Heart left ventricle (tissue), 16 donors: ENCODE measurements at regions not wholly inside any gene's neighbourhood (a gene's known extent, or its start where the extent isn't known, plus 50 kb on each side); places are given as distances from the start of the nearest gene placed in this dataset.

Experiments used
- ATAC-seq, 4 donors: fragments of 200-7000 bp; cut with Tn5 transposase; one replicate each; pipeline ENCODE4 v1.9.1; 2020 to 2022; ENCODE audit warnings: moderate library complexity in 4 of 4, mild to moderate bottlenecking in 3 of 4, moderate number of reproducible peaks in 1 of 4
- DNase-seq, 5 donors: peaks; one replicate each; pipeline ENCODE4 v3.0.0-alpha.2; 2020
- H3K27ac ChIP-seq, 12 donors: fragments of 200-600 bp; sonication (generic) in 4 of 12; one replicate each; pipeline versions ENCODE4 v1.5.0 to v1.8.0; 2016 to 2022; ENCODE audit warnings: mild to moderate bottlenecking in 2 of 12
- H3K27me3 ChIP-seq, 9 donors: fragments of 200-600 bp; sonication (generic) in 2 of 9; one replicate each; pipeline versions ENCODE4 v1.5.1 to v1.8.0; 2016 to 2022; ENCODE audit warnings: mild to moderate bottlenecking in 3 of 9
- H3K36me3 ChIP-seq, 9 donors: fragments of 200-600 bp; sonication (generic) in 2 of 9; one replicate each; pipeline versions ENCODE4 v1.5.0 to v1.8.0; 2018 to 2022; ENCODE audit warnings: mild to moderate bottlenecking in 2 of 9
- H3K4me1 ChIP-seq, 12 donors: fragments of 200-600 bp; sonication (generic) in 4 of 12; one replicate each; pipeline versions ENCODE4 v1.5.0 to v1.8.0; 2016 to 2022; ENCODE audit warnings: mild to moderate bottlenecking in 3 of 12
- H3K4me3 ChIP-seq, 12 donors: fragments of 200-600 bp; sonication (generic) in 4 of 12; one replicate each; pipeline versions ENCODE4 v1.5.0 to v1.8.0; 2017 to 2022; ENCODE audit warnings: mild to moderate bottlenecking in 9 of 12, moderate library complexity in 4 of 12
- H3K9me3 ChIP-seq, 12 donors: fragments of 200-600 bp; sonication (generic) in 4 of 12; one replicate each; pipeline versions ENCODE4 v1.5.0 to v1.8.0; 2016 to 2022; ENCODE audit warnings: mild to moderate bottlenecking in 1 of 12
- POLR2A ChIP-seq, 2 donors: fragments of 450-650 bp; IDR thresholded peaks; one replicate each; pipeline ENCODE4 v1.6.1; 2017; ENCODE audit warnings: antibody characterized with exemption in 2 of 2, mild to moderate bottlenecking in 2 of 2, moderate library complexity in 2 of 2
- WGBS, 4 donors: extraction: QIAGEN DNeasy Blood & Tissue Kit in 2 of 4; methylation state at CpG; one replicate each; pipeline versions ENCODE4 v1.1.5 to v1.1.7; 2013 to 2018; 5-methylcytosine and 5-hydroxymethylcytosine counted together
- intact Hi-C, 10 donors: fragments of 100-400 bp; cut with DNase I; formaldehyde crosslinking; loops; one replicate each; pipeline versions ENCODE4 v1.11.1 to v1.14.2; 2022
- TF ChIP-seq, protein P1 (sequence below), 12 donors: fragments of 200-600 bp; sonication (generic) in 4 of 12; IDR thresholded peaks; one replicate each; pipeline versions ENCODE4 v1.5.0 to v1.8.0; 2018 to 2022; ENCODE audit warnings: antibody characterized with exemption in 12 of 12, mild to moderate bottlenecking in 5 of 12
- donor health status: ischemic (EF 13 %, LVEDD 7.1; RV severe dilation, severe dysfunction).
- donor health status: healthy with polysubstance abuse.
- donor health status: DM: no; HTN: yes; CAD: no.
- donor health status: DM: no; HTN: no; CAD: no.
- donor health status: ischemic (EF 25% LVEDD 6.9; RV normal size, moderate dysfunction).
- donor health status: ischemic (EF 25% LVEDD 5.7; RV mildly dilated, moderate dysfunction).
- donor health status: healthy.
- donor health status: DM: yes; HTN: yes; CAD: no.
- donor health status: ischemic (EF 35%, LVEDD 5.7; RV mildly dilated, moderate dysfunction).
- donor health status: nonischemic (EF 11% LVEDD 7.7; RV severe dilation, severe dysfunction).
- donor health status: DM: yes; HTN: yes; CAD: no.
- donor health status: PGD.
- donor health status: ischemic (EF 29% LVEDD 5.4; RV normal size, mild dysfunction).
- donor health status: nonischemic (EF 23%, LVEDD 6.1; RV moderate dilation, normal function).

DNA sequence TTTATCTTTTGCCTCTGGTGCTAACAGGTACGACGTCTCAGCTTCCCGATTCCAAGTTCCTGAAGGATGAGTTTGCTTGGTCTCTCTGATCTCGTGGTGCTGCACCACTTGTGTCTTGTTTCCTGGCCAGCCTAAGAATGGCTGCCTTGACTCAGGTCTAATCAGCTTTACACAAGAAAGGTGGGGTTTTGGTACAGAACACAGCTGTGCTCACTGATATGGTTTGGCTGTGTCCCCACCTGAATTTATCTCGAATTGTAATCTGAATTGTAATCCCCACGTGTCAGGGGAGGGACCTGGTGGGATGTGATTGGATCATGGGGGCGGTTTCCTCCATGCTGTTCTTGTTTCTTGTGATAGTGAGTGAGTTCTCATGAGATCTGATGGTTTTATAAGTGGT is 305.3 kb upstream of the NOCT start:
- no peak for ATAC-seq
- no peaks in the 10 kb centered on the region for H3K9me3 ChIP-seq

DNA sequence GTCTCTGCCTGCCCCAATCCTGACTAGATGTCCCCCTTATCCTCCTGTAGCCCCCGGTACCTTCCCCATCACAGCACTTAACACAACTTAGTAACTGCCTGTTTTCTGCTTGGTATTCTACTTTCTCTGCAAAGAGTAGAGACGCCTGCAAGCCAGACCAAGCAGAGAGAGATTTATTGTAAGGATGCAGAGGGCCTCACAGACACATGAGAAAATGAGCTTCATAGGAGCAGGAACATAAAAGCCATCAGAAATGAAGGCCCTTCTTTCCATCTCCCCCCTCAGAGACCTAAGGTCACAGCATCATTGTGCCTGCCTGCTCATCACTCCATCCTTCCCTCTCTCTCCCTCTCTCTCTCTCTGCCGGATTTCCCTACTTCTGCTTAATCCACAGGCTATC is 305.7 kb upstream of the NOCT start:
- Histone ChIP-seq H3K4me1 (no peaks in the 10 kb centered on the region), H3K4me3 (no peak overlapping the region), H3K36me3 (no peaks in the 10 kb centered on the region), H3K9me3 (no peaks in the 10 kb centered on the region), H3K27ac (no peak overlapping the region), H3K27me3 (no peaks in the 10 kb centered on the region)
- intact Hi-C loops, result no loop called here
- WGBS, 4 donors, result 78 to 93% (median 84%) methylated on average over 3 of the region's 3 CpGs
- ATAC-seq (no peak), DNase-seq (no peak)
- TF ChIP-seq, protein P1, sequence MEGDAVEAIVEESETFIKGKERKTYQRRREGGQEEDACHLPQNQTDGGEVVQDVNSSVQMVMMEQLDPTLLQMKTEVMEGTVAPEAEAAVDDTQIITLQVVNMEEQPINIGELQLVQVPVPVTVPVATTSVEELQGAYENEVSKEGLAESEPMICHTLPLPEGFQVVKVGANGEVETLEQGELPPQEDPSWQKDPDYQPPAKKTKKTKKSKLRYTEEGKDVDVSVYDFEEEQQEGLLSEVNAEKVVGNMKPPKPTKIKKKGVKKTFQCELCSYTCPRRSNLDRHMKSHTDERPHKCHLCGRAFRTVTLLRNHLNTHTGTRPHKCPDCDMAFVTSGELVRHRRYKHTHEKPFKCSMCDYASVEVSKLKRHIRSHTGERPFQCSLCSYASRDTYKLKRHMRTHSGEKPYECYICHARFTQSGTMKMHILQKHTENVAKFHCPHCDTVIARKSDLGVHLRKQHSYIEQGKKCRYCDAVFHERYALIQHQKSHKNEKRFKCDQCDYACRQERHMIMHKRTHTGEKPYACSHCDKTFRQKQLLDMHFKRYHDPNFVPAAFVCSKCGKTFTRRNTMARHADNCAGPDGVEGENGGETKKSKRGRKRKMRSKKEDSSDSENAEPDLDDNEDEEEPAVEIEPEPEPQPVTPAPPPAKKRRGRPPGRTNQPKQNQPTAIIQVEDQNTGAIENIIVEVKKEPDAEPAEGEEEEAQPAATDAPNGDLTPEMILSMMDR (IDR thresholded peaks at IDR 0.05), result no peak
- TF ChIP-seq POLR2A (IDR thresholded peaks at IDR 0.05), result no peak

More for the DNA sequence above, 305.3 kb upstream of the NOCT start:
- intact Hi-C loops, result no loop called here
- TF ChIP-seq, protein P1 (IDR thresholded peaks at IDR 0.05), result no peak
- TF ChIP-seq POLR2A (IDR thresholded peaks at IDR 0.05), result no peak
- no peaks in the 10 kb centered on the region for H3K4me1 ChIP-seq
- WGBS, 4 donors, result 79 to 88% (median 83%) methylated on average over 7 of the region's 7 CpGs
- no peaks in the 10 kb centered on the region for H3K27me3 ChIP-seq
- no peak overlapping the region for H3K4me3 ChIP-seq
- H3K27ac ChIP-seq, result no peak overlapping the region
- H3K36me3 ChIP-seq, result no peaks in the 10 kb centered on the region
- no peak for DNase-seq

DNA sequence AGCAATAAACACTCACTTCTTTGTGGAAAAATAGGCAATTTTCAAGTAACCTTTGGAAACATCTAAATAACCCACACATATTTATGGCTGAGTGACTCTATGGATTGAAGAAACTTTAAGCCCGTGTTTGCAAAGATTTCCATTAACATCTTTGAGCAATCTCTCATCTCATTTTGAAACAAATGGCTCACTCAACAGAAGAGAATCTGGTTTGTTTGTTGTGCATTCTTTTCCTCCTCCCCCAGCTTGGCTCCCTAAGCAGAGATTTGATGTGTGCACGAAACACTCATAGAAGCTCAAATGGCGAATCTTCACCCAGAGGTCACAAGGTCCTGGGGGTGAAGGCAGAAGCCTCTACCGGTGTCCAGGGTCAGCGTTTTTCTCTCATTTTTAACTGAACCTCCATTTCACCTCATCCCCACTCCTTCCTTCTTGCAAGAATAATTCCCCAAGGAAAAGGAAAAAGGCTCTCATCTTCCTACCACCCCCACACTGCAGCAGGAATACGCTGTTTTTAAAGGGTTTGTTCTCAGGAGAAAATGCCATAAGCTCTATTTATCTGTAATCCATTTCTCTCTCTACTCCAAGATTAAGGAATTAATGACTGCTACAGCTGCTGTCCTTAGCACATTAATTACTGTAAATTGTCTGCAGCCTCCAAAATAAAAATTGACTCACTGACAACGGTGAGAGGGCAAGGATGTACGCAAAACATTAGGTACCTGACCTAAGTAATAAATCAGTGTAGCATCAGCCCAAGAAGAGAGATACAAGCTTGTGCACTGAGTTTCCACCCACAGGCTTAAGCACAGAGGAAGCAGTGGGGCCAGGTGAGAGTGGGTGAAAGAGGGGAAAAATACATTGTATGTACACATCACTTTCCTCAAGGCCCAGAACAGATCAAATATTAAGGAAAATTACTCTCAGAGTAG is 307.6 kb upstream of the NOCT start:
- intact Hi-C loops, result no loop called here
- TF ChIP-seq, protein P1 (IDR thresholded peaks at IDR 0.05), result no peak
- no peak for TF ChIP-seq POLR2A (IDR thresholded peaks at IDR 0.05)
- Histone ChIP-seq H3K9me3 (no peaks in the 10 kb centered on the region), H3K27ac (no peak overlapping the region), H3K36me3 (no peaks in the 10 kb centered on the region), H3K4me1 (no peaks in the 10 kb centered on the region), H3K4me3 (no peak overlapping the region), H3K27me3 (no peaks in the 10 kb centered on the region)
- ATAC-seq (no peak), DNase-seq (no peak)
- WGBS, 4 donors, result 71 to 79% (median 77%) methylated on average over 8 of the region's 8 CpGs

DNA sequence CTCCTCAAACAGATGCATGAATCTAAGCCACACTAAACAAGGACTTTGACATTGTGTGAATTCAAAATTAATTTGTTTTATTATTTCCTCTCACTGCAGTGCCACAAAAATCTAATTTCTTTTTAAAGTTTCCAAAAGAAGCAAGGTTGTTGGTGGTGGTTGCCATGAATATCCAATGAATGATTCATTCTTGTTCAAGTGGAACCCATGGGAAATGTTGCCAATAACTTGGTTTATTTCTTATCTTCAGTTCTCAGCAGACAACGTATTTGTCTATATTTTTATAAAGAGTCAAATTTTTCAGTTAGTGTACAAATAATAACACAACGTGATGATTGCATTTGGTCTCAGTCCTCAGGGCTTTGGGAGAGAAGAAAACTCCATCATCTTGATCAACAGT is 309.4 kb upstream of the NOCT start:
- WGBS, 4 donors, result 57 to 66% (median 65%) methylated on average over 2 of the region's 2 CpGs
- Histone ChIP-seq H3K9me3 (no peaks in the 10 kb centered on the region), H3K4me1 (no peaks in the 10 kb centered on the region), H3K27ac (no peak overlapping the region), H3K4me3 (no peak overlapping the region), H3K36me3 (no peaks in the 10 kb centered on the region), H3K27me3 (no peaks in the 10 kb centered on the region)
- intact Hi-C loops, result no loop called here
- DNase-seq (no peak), ATAC-seq (no peak)
- TF ChIP-seq, protein P1 (IDR thresholded peaks at IDR 0.05), result no peak
- no peak for TF ChIP-seq POLR2A (IDR thresholded peaks at IDR 0.05)
